Adrenal gland (tissue), 9 donors: ENCODE measurements at regions not wholly inside any gene's neighbourhood (a gene's known extent, or its start where the extent isn't known, plus 50 kb on each side); places are given as distances from the start of the nearest gene placed in this dataset.
"Not testable (repeated sequence)": the region's sequence is repeated elsewhere in the genome, so short reads cannot be mapped to it uniquely, and the experiment has no call there.

Source experiments
- DNase-seq, 7 donors: peaks; one replicate each; pipeline ENCODE4 v3.0.0-alpha.2; 2019 to 2020
- H3K27ac ChIP-seq, 5 donors: fragments of 200-600 bp; sonication (generic) in 4 of 5; 1 replicate in 3 of 5; 2 replicates in 2 of 5; pipeline versions ENCODE4 v1.5.1 to v1.8.0; 2016 to 2020; ENCODE audit warnings: mild to moderate bottlenecking in 1 of 5
- H3K27me3 ChIP-seq: fragments of 200-600 bp; 2 replicates; pipeline ENCODE4 v1.8.0; 2021
- H3K36me3 ChIP-seq, 2 donors: fragments of 200-600 bp; replicated peaks in 1 of 2; 1 replicate in 1 of 2; 2 replicates in 1 of 2; pipeline versions ENCODE4 v1.5.1 to v1.8.0; 2018 to 2022
- H3K4me1 ChIP-seq, 2 donors: fragments of 200-600 bp; replicated peaks in 1 of 2; 1 replicate in 1 of 2; 2 replicates in 1 of 2; pipeline versions ENCODE4 v1.5.1 to v1.8.0; 2018 to 2021
- H3K4me3 ChIP-seq, 4 donors: fragments of 200-600 bp; sonication (generic) in 3 of 4; one replicate each; pipeline ENCODE4 v1.5.1; 2016 to 2018
- H3K9me3 ChIP-seq, 3 donors: fragments of 200-600 bp; sonication (generic) in 1 of 3; replicated peaks in 1 of 3; 1 replicate in 2 of 3; 2 replicates in 1 of 3; pipeline versions ENCODE4 v1.5.1 to v1.8.0; 2016 to 2021
- POLR2A ChIP-seq, 2 donors: fragments of 450-650 bp; IDR thresholded peaks; one replicate each; pipeline ENCODE4 v1.6.1; 2017; ENCODE audit warnings: antibody characterized with exemption in 2 of 2, mild to moderate bottlenecking in 2 of 2, moderate library complexity in 1 of 2
- WGBS, 4 donors: extraction: QIAGEN DNeasy Blood & Tissue Kit in 2 of 4; methylation state at CpG; one replicate each; pipeline versions ENCODE4 v1.1.5 to v1.1.7; 2013 to 2017; 5-methylcytosine and 5-hydroxymethylcytosine counted together
- intact Hi-C, 2 donors: fragments of 100-400 bp; cut with DNase I; formaldehyde crosslinking; loops; one replicate each; pipeline versions ENCODE4 v1.14.1 to v1.15.0; 2022 to 2023
- TF ChIP-seq, protein P1 (sequence below), 6 experiments: fragments of 450-650 bp in 4 of 6; fragments of 200-600 bp in 2 of 6; sonication (generic) in 1 of 6; IDR thresholded peaks; 1 replicate in 5 of 6; 2 replicates in 1 of 6; pipeline versions ENCODE4 v1.5.1 to v1.8.0; 2016 to 2021; ENCODE audit warnings: antibody characterized with exemption in 6 of 6, mild to moderate bottlenecking in 2 of 6, moderate library complexity in 1 of 6
- donor health status: healthy with polysubstance abuse.
- donor health status: Bipolar disorder and iron deficiency.
- donor health status: DM: yes; HTN: yes; CAD: no.
- donor health status: DM: no; HTN: no; CAD: no.
- donor health status: DM: no; HTN: no; CAD: no.

DNA sequence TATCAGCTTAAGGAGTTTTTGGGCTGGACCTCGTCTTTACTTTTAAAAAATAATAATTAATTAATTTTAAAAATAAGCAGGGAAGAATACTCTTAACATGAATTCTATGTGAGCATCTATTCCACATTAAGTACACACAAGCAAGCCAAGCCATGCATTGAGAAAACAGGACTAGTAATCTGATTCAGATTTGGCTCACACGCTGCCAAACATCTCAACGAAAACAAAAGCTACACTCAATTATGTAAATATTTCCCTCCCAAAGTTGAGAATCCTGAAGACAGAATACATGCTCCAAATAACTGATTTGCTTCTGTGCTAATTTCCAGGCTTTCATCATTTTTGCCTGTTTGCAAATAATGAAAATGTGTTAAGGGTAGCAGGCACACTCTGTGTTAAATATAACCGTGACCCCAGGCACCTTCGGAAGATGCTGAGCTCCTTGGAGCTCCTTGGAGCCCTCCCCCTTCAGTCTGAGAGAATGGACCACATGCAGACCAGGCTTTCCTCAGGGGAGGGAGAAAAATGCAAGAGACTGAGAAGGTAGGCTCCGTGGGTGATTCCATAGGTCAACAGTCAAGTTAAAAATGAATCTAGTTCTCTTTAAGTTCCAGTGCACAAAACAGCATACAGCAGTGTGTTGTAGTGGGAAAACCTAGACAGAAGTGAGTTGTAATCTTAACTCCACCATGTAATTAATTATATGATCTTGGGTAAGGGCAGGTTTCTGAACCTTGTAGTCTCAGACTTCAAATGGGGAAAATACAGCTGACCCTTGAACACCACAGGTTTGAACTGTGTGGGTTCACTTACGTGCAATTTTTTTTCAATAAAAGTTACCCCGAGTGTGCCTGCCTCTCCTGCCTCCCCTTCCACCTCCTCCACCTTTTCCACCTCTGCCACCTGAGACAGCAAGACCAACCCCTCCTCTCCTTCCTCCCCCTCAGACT, 161.3 kb upstream of the RREB1 start:
- Histone ChIP-seq H3K27me3 (no peaks in the 10 kb centered on the region), H3K27ac (no peak overlapping the region), H3K4me3 (no peak overlapping the region), H3K9me3 (no peaks in the 10 kb centered on the region), H3K4me1 (no peaks in the 10 kb centered on the region), H3K36me3 (no peaks in the 10 kb centered on the region)
- intact Hi-C loops: no loop called here
- no peak for TF ChIP-seq POLR2A (IDR thresholded peaks at IDR 0.05)
- TF ChIP-seq, protein P1, sequence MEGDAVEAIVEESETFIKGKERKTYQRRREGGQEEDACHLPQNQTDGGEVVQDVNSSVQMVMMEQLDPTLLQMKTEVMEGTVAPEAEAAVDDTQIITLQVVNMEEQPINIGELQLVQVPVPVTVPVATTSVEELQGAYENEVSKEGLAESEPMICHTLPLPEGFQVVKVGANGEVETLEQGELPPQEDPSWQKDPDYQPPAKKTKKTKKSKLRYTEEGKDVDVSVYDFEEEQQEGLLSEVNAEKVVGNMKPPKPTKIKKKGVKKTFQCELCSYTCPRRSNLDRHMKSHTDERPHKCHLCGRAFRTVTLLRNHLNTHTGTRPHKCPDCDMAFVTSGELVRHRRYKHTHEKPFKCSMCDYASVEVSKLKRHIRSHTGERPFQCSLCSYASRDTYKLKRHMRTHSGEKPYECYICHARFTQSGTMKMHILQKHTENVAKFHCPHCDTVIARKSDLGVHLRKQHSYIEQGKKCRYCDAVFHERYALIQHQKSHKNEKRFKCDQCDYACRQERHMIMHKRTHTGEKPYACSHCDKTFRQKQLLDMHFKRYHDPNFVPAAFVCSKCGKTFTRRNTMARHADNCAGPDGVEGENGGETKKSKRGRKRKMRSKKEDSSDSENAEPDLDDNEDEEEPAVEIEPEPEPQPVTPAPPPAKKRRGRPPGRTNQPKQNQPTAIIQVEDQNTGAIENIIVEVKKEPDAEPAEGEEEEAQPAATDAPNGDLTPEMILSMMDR (IDR thresholded peaks at IDR 0.05): no peak
- DNase-seq: no peak
- 70 to 77% (median 75%) methylated on average over 8 of the region's 8 CpGs for WGBS, 4 donors

DNA sequence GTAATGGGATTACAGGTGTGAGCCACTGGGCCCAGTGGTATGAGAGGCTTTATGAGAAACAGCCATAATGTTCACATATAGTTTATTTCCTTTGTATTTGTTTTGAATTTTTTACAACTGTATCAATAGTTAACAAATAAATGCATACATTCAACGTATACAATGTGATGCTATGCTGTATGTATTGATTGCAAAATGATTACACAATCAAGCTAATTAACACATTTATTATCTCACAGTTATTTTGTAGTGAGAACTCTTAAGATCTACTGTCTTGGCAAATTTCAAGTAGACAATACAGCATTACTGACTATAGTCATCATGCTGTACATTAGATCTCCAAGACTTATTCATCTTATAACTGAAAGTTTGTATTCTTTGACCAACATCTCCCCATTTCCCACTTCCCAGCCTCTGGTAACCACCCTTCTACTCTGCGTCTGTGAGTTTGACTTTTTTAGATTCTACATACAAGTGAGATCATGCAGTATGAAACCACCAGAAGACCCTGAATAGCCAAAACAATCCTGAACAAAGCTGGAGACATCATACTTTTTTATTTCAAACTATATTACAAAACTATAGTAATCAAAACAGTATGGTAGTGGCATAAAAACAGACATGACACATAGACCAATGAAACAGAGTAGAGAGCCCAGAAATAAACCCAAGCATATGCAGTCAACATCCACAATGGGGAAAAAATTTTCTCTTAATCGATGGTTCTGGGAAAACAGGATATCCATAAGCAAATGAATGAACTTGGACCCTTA, 157.2 kb upstream of the RREB1 start:
- H3K27ac ChIP-seq: no peak overlapping the region
- H3K4me3 ChIP-seq: no peak overlapping the region
- DNase-seq: no peak
- intact Hi-C loops: no loop called here
- H3K9me3 ChIP-seq: no peaks in the 10 kb centered on the region
- TF ChIP-seq POLR2A (IDR thresholded peaks at IDR 0.05): no peak
- TF ChIP-seq, protein P1 (IDR thresholded peaks at IDR 0.05): no peak
- no peaks in the 10 kb centered on the region for H3K4me1 ChIP-seq
- 73 to 80% (median 77%) methylated on average over 3 of the region's 3 CpGs for WGBS, 4 donors
- no peaks in the 10 kb centered on the region for H3K36me3 ChIP-seq
- no peaks in the 10 kb centered on the region for H3K27me3 ChIP-seq

DNA sequence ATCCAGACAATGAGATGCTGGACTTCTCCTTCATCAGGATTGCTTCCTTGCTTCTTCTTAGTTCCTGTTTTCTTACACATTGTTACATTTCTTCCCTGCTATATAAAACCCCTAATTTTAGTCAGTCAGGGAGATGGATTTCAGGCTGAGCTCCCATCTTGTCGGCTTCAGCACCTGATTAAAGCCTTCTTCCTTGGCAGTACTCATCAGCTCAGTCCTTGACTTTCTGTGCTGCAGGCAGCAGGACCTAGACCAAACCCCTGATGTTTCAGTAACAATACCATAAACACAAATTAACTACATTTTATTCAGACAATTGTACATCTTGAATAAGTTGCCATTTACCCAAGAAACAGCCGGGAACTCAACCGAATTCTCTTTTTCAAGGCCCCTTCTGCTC, 156.4 kb upstream of the RREB1 start:
- Histone ChIP-seq H3K9me3 (no peaks in the 10 kb centered on the region), H3K4me3 (no peak overlapping the region), H3K36me3 (no peaks in the 10 kb centered on the region), H3K4me1 (no peaks in the 10 kb centered on the region), H3K27me3 (no peaks in the 10 kb centered on the region), H3K27ac (no peak overlapping the region)
- WGBS, 4 donors: 75 to 84% (median 79%) methylated on average over 3 of the region's 3 CpGs
- no peak for DNase-seq
- intact Hi-C loops: no loop called here
- TF ChIP-seq POLR2A (IDR thresholded peaks at IDR 0.05): no peak
- TF ChIP-seq, protein P1 (IDR thresholded peaks at IDR 0.05): no peak

DNA sequence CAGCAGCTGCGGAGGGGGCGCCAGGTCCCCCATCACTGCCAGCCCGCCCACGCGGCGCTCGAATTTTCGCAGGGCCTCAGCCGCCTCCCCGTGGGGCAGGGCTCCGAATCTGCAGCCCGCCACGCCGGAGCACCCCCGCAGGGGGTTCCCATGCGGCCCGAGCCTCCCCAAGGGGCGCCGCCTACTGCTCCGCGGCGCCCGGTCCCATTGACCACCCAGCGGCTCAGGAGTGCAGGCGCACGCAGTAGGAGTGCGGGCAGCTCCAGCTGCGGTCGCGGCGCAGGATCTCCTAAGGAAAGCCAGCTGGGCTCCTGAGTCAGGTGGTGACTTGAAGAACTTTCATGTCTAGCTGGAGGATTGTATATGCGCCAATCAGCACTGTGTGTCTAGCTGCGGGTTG, 155.3 kb upstream of the RREB1 start:
- H3K4me1 ChIP-seq: no peaks in the 10 kb centered on the region
- no peak for DNase-seq
- intact Hi-C loops: no loop called here
- H3K27me3 ChIP-seq: no peaks in the 10 kb centered on the region
- H3K36me3 ChIP-seq: no peaks in the 10 kb centered on the region
- no peak overlapping the region for H3K4me3 ChIP-seq
- no peak for TF ChIP-seq POLR2A (IDR thresholded peaks at IDR 0.05)
- TF ChIP-seq, protein P1 (IDR thresholded peaks at IDR 0.05): no peak
- H3K9me3 ChIP-seq: no peaks in the 10 kb centered on the region
- 87 to 95% (median 92%) methylated on average over 2 to 33 of the region's 33 CpGs for WGBS, 4 donors
- no peak overlapping the region for H3K27ac ChIP-seq

DNA sequence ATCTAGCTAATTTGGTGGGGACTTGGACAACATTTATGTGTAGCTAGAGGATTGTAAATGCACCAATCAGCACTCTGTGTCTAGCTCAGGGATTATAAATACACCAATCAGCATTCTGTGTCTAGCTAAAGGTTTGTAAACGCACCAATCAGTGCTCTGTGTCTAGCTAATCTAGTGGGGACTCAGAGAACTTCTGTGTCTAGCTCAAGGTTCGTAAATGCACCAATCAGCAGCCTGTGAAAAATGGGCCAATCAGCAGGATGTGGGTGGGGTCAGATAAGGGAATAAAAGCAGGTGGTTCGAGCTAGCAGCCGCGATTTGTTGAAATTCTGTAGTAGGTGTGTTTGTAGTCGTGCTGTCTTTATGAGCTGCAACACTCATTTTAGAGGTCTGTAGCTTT, 154.8 kb upstream of the RREB1 start:
- H3K4me3 ChIP-seq, H3K4me1 ChIP-seq, H3K27me3 ChIP-seq, DNase-seq, H3K36me3 ChIP-seq, H3K9me3 ChIP-seq, intact Hi-C loops, H3K27ac ChIP-seq: not testable (repeated sequence)
- 93 to 95% (median 94%) methylated on average over 6 of the region's 6 CpGs for WGBS, 4 donors
